HG02571 (cell line): ENCODE measurements at regions not wholly inside any gene's neighbourhood (a gene's known extent, or its start where the extent isn't known, plus 50 kb on each side); places are given as distances from the start of the nearest gene placed in this dataset.
"Not testable (repeated sequence)": the region's sequence is repeated elsewhere in the genome, so short reads cannot be mapped to it uniquely, and the experiment has no call there.

Experiments used
- ATAC-seq: cut with Tn5 transposase; IDR thresholded peaks from one replicate; pipeline ENCODE4 v1.9.1; 2021; ENCODE audit warnings: mild to moderate bottlenecking, moderate library complexity; ENCODE audit not compliant: unreplicated experiment

DNA sequence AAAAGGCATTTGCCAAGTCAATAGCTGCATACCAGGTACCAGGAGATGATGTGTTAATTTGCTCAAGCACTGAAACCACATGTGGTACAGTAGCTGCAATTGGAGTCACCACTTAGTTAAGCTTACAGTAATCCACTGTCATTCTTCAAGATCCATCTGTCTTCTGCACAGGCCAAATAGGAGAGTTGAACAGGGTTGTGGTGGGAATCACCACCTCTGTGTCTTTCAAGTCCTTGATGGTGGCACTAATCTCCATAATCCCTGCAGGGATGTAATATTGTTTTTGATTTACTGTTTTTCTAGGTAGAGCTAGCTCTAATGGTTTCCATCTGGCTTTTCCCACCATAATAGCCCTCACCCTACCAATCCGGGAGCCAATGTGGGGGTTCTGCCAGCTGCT, 91.9 kb downstream of the FCRL5 start:
- no peak for ATAC-seq

DNA sequence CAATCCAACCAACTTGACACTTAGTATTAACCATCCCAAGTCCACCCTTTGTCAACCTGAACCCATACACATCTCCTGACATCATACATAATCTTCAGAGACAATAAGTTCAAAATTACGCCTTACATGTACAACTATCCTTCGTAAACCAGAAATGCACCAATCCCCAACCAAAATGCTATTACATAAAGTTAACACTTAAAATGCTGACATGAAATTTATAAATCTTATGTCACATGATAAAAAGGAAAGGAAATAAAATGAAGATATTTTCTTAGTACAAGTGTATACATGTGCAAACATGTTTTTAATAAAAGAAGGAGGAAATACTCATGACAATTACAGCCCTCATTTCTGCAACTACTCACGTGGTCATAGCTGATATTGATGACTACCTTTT, 95.0 kb downstream of the FCRL5 start:
- ATAC-seq = no peak

DNA sequence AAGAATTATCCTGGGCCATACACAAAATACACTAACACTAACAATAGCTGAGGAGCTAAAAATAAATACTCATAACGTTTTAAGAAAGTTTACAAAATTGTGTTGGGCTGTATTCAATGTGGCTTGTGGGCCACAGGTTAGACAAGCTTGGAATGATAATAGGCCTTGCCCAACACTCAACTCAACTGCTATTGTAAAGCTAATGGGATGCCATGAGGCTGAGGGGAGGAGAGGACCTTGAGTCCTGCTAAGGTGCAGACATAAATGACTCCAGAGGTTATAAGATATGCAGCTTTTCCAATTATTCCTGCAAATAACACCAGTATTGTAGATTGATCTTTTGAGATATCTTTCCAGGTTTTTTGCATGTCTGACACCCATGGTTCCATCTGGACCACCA, 97.0 kb downstream of the FCRL5 start:
- ATAC-seq = no peak

DNA sequence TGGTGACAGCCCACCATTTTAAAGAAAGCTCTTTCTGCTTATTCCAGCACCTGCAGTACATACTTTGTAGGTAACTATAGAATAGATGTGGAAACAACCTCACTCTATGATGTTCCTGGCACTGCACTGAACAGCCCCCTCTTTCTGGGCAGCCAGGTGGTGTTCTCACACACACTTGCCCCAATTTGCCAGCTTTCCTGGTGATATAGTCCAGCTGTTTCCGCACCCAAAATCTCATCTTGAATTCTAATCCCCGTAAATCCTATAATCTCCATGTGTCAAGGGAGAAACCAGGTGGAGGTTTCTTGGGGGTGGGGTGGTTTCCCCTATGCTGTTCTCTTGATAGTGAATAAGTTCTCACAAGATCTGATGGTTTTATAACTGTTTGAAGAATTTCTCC, 102.2 kb downstream of the FCRL5 start:
- ATAC-seq = no peak

DNA sequence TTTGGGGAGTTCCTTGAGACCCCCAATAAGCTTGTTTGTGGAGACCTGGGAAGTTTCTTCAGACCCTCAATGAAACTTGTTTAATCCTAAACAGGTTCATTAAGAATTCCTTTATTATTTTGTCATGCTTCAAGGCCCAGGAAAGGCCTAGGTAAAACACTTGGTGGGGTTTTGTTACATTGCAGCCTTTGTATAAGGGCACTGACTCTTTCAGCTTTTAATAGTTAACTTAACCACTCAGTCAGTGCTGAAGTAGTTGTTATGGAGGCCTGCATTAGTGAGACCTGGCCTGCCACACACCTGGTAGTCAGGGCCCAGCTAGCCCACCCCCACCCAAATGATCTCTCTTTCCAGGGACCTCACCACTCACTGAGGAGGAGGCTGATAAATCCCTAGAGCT, 103.7 kb downstream of the FCRL5 start:
- ATAC-seq = no peak

DNA sequence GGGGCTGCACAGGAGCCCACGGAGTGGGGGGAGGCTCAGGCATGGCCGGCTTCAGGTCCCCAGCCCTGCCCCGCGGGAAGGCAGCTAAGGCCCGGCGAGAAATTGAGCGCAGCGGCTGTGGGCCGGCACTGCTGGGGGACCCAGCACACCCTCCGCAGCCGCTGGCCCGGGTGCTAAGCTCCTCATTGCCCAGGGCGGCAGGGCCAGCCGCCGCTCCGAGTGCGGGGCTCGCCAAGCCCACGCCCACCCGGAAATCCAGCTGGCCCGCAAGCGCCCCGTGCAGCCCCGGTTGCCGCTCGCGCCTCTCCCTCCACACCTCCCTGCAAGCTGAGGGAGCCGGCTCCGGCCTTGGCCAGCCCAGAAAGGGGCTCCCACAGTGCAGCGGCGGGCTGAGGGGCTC, 106.0 kb downstream of the FCRL5 start:
- not testable (repeated sequence) for ATAC-seq

DNA sequence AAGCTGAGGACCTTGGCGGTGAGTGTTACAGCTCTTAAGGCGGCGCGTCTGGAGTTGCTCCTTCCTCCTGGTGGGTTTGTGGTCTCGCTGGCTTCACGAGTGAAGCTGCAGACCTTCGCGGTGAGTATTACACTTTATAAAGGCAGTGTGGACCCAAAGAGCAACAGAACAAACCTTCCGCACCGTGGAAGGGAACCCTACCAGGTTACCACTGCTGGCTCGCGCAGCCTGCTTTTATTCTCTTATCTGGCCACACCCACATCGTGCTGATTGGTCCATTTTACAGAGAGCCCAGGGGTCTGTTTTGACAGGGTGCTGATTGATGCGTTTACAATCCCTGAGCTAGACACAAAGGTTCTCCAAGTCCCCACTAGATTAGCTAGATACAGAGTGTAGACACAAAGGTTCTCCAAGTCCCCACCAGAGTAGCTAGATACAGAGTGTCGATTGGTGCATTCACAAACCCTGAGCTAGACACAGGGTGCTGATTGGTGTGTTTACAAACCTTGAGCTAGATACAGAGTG, 106.6 kb downstream of the FCRL5 start:
- not testable (repeated sequence) for ATAC-seq

DNA sequence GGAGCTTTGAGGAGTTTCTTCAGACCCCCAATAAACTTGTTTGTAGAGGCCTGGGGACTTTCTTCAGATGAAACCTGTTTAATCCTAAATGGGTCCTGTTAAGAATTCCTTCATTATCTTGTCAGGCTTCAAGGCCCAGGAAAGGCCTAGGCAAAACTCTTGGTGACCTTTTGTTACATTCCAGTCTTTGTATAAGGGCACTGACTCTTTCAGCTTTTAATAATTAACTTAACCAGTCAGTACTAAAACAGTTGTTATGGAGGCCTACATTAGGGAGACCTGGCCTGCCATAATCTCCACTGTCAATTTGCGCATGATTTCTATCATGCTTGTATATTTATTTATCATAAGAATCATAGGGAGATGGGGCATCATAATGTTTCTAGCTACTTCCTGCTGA, 110.2 kb downstream of the FCRL5 start:
- ATAC-seq = no peak

DNA sequence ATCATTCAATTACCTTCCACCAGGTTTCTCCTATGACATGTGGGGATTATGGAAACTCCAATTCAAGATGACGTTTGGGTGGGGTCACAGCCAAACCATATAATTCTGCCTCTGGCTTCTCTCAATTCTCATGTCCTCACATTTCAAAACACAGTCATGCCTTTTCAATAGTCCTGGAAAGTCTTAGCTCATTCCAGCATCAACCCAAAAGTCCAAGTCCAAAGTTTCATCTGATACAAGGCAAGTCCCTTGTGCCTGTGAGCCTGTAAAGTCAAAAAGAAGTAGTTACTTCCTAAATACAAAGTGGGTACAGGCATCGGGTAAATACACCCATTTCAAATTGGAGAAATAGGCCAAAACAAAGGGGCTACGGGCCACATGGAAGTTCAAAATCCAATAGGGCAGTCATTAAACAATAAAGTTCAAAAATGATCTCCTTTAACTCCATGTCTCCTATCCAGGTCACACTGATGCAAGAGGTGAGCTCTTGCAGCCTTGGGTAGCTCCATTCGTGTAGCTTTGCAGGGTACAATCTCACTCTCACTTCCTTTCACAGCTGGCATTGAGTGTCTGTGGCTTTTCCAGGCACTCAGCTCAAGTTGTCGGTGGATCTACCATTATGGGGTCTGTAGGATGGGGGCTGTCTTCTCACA, 112.9 kb downstream of the FCRL5 start:
- no peak for ATAC-seq

DNA sequence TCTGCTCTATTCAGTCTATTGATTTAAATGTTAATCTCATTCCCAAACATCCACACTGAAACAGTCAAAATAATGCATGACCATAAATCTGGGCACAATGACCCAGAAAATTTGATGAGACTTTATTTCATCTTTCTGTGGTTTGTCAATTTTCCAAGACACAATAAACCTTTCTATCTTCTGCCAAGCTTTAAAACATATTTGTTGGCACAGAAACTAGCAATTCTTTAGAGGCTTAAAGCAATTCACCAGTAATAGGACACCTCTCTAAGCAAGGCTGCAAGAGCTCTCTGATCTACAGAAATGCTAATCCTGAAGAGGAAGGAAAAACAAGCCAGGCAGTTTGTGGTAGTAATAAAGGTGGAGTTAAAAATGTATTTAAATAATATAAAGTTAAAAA, 113.7 kb downstream of the FCRL5 start:
- no peak for ATAC-seq

DNA sequence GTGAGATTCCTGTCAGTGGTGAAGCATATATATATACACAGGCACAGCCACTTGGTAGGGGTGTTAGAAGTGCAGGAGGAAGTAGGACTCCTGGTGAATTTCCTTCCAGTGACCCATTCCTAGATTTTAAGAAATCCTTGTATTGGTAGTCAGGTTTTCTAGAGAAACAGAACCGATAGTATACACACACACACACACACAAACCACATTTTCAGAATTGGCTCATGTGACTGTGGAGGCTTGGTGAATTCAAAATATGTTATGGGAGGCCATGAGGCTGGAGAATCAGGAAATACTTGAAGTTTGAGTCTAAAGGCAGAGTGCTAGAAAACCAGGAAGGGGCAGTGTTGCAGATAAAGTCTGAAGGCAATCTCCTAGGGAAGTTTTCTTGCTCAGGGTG, 114.2 kb downstream of the FCRL5 start:
- no peak for ATAC-seq

DNA sequence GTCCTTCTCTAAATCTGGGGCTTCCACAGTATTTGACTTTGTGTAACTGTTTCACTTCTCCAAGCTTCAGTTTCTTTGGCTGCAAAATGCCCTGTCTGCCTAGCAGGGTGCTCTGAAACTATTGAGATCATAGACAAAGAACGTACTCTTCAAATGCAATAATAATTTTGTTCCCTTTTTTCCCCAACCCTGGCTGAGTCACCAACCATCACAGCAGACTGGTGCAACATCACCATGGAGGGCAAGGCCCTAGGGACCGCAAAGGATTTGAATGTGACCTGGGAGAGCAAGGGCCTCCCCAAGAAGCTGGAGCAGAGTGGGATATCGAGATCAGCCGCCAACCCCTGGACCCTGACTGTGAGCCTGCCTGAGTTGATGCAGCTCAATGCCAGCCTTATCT, 115.0 kb downstream of the FCRL5 start:
- no peak for ATAC-seq

DNA sequence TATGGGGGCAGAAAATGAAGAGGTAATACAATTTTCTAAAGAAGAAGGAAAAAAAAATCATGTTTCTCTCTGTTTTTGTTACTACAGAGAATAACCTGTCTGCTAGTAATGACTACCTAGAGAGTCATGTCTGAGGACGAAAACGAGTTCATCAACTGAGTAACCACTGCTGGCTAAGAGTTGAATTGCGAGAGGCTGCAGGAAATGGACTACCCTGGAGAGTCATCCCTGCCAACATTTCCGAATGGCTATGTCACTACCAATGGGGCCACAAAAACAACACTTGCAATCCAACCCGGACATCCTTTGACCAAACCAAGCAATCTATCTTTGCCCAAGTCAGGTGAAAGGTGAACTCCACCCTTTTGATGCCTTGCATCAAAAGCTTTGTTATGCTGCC, 120.6 kb downstream of the FCRL5 start:
- ATAC-seq = no peak

DNA sequence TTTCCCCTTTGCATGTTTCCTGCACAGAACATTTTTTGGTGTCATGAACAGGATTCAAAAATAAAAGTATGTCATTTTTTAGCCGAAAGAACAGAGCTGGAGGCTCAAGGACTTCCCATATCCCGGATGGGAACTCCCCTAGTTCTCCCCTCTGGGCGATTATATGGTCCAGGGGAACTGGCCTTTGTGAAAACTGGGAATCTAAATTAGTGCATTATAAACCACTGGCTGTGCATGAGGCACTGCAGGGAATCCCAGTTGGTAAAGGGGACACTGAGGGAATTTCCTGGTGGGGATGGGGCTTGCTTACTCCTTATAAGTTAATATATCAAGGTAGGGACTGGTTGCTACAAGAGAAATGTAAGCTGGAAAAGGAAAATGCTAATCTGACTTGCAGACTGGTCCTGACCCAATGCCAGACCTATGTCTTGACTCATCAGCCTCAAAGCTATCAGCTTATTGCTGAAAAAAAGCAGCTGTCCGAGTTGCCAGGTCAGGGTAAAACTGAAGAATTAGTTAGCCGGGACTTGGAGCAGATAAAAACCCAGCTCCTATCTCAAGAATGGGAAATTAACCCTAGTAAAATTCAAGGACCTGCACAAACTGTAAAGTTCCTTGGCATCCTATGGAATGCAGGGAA, 122.6 kb downstream of the FCRL5 start:
- no peak for ATAC-seq

DNA sequence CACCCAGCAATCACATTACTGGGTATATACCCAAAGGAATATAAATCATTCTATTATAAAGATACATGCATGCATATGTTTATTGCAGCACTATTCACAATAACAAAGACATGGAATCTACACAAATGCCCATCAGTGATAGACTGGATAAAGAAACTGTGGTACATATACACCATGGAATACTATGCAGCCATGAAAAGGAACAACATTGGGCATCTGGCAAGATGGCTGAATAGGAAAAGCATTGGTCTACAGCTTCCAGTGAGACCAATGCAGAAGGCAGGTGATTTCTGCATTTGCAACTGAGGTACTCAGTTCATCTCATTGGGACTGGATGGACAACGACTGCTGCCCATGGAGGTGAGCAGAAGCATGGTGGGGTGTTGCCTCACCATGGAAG, 128.6 kb downstream of the FCRL5 start:
- ATAC-seq = not testable (repeated sequence)

DNA sequence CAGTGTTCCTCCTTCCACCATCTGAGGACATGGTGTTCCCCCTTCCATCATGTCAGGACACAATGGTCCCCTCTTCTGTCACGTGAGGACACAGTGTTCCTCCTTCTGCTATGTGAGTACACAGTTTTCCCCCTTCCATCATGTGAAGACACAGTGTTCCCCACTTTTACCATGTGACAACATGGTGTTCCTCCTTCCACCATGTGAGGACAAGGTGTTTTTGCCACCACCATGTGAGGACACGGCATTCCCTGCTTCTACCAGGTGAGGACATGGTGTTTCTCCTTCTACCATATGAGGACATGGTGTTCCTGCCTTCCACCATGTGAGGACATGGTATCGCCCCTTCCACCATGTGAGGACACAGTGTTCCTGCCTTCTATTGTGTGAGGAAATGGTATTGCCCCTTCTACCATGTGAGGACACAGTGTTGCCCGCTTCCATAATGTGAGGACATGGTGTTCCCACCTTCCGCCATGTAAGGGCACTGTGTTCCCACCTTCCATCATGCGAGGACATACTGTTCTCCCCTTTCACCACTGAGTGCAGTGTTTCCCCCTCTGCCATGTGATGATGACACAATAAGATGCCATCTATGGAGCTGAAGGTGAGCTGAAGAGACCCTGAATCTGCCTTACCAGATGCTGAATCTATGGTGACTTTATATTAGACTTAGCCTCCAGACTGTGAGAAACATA, 132.3 kb downstream of the FCRL5 start:
- ATAC-seq = no peak

DNA sequence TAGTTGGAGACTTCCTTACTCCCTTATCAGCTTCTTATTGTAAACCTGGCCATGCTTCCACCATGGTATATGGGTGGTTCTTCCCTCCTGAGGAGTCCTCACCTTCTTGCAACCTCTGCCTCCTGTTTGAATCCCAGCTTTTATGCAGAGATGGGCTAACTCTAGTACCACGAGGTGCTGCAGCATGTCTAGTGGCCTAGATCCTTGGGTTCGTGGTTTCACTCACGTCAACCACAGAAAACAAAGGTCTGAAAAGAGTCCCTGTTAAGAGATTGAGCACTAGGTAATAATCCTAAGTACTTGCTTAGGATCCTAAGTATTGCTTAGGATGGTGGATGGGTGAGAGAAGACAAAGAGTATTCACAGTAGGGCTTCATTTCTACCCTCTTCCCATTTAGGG, 133.7 kb downstream of the FCRL5 start:
- ATAC-seq = no peak

DNA sequence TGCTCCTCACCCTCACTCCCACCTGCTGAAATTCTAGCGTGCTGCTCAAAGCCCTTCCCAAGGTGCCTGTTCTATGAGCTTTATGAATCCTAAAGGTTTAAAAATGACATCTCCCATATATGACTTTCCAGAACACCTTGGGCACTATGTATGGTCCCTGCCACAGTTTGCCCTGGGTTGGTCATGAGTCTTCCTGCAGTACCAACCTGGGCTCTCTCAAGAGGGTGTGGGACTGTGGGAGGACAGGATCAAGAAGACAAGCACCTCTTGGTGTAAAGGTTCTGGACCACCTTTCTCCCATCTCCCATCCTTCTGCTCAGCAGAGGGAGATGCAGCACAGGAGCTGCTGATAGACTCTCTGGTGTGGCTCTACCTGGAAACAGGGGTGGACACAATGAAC, 134.1 kb downstream of the FCRL5 start:
- no peak for ATAC-seq

DNA sequence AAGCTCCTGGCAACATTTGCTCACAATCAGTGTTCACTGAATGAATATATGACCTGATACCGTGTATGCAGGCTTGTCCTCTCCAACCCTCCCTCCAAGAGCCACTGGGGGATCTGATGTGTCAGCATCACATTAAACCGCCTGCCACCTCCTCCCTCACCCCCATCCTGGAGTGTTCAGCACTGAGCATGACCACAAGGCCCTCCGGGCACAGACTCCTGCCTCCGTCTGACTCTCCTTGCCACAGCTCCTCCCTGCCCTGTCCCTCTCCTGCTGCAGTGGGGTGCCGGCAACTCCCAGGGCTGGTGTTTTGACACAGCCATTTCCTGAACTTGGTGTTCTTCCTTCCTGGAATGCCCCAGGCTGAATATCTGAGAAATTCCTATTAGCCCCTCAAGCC, 136.7 kb downstream of the FCRL5 start:
- no peak for ATAC-seq

DNA sequence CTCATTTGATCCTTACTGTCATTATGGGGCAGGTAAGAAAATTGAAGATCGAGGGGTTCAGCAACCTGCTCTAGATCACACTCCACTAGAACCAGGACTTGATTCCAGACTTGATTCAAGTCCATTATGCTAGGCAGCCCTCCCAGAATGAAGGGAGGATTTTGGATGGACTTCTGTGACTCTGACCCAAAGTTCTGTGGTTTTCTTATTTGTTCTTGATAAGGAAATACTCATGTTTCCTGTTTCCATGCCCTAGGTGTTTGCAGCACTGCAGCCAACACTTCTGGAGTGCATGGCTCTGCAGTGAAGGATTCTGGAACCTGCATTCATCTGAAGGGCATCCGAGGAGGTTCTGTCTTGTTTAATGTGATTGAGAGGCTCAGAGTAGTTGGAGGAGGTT, 140.0 kb downstream of the FCRL5 start:
- ATAC-seq = no peak

DNA sequence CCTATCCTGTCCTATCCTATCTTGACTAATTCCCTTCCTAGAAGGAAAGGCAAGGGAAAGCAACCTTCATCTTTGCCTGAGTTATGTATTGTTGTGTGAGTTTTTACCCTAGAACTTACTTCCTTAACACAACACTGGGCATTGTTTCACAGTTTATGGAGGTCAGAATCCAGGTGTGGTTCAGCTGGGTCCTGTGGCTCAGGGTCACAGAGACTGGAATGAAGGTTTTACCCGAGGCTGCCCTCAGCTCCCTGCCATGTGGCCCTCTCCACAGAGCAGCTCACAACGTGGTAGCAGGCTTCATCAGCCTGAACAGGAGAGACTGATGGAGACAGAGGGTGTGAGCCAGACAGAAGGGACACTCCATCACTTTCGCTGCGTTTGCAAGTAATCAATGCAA, 140.5 kb downstream of the FCRL5 start:
- no peak for ATAC-seq

DNA sequence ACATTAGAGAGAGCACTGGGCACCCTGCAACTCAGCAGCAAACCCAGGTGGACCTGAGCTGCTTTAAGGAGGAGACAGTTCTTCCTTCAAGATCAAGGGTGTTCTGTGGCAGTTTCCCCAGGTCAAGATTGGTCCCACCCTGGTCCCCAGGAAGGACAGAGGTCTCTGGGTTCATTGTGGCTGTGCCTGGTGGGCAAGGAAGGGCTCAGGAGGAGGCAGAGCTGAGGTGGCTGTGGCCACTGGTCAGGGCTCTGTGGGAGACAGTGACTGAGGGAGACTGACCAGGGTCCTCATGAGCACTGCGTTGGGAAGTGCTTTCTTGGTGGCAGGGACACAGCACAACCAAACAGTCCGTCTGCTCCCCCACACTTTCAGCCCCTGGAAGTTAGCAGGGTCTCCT, 141.3 kb downstream of the FCRL5 start:
- ATAC-seq = no peak
